Neural cell (in vitro differentiated cells): ENCODE measurements at regions not wholly inside any gene's neighbourhood (a gene's known extent, or its start where the extent isn't known, plus 50 kb on each side); places are given as distances from the start of the nearest gene placed in this dataset.

Source experiments
- CTCF ChIP-seq: fragments of 450-650 bp; IDR thresholded peaks from 2 replicates; pipeline ENCODE4 v1.5.1; 2014; ENCODE audit warnings: antibody characterized with exemption, mild to moderate bottlenecking, moderate library complexity; ENCODE audit not compliant: poor library complexity, severe bottlenecking
- POLR2AphosphoS5 ChIP-seq: IDR thresholded peaks from 2 replicates; pipeline ENCODE4 v1.6.1; 2012
- TF ChIP-seq, protein P1 (sequence below): IDR thresholded peaks from 2 replicates; pipeline ENCODE4 v1.6.1; 2012; ENCODE audit warnings: borderline replicate concordance

DNA sequence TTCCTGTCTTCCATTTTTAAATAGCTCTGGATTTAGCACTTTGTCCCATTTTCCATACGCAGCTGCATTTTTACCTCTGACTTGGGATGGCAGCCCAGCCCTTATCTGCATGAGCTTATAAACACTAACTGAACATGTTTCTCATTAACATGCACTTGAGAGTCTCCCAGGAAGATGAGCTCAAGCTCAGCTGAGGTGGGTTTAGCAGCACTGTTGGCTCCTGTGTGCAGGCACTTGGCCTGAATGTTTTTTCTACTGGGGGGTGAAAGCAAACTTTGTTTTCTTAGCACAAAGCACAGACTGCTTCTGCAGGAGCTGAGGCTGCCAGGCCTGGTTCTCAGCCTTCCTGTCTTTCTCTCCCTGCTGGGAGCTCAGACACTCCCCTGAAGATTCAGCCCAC, 1093.6 kb upstream of the AUTS2 start:
- TF ChIP-seq CTCF (no peak), POLR2AphosphoS5 (no peak)
- TF ChIP-seq, protein P1, sequence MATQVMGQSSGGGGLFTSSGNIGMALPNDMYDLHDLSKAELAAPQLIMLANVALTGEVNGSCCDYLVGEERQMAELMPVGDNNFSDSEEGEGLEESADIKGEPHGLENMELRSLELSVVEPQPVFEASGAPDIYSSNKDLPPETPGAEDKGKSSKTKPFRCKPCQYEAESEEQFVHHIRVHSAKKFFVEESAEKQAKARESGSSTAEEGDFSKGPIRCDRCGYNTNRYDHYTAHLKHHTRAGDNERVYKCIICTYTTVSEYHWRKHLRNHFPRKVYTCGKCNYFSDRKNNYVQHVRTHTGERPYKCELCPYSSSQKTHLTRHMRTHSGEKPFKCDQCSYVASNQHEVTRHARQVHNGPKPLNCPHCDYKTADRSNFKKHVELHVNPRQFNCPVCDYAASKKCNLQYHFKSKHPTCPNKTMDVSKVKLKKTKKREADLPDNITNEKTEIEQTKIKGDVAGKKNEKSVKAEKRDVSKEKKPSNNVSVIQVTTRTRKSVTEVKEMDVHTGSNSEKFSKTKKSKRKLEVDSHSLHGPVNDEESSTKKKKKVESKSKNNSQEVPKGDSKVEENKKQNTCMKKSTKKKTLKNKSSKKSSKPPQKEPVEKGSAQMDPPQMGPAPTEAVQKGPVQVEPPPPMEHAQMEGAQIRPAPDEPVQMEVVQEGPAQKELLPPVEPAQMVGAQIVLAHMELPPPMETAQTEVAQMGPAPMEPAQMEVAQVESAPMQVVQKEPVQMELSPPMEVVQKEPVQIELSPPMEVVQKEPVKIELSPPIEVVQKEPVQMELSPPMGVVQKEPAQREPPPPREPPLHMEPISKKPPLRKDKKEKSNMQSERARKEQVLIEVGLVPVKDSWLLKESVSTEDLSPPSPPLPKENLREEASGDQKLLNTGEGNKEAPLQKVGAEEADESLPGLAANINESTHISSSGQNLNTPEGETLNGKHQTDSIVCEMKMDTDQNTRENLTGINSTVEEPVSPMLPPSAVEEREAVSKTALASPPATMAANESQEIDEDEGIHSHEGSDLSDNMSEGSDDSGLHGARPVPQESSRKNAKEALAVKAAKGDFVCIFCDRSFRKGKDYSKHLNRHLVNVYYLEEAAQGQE: no peak
